Tibial nerve (tissue), 4 donors: ENCODE measurements at regions not wholly inside any gene's neighbourhood (a gene's known extent, or its start where the extent isn't known, plus 50 kb on each side); places are given as distances from the start of the nearest gene placed in this dataset.

Source experiments
- DNase-seq, 2 donors: peaks; one replicate each; pipeline ENCODE4 v3.0.0-alpha.2; 2019; ENCODE audit warnings: low spot score in 2 of 2
- H3K27ac ChIP-seq, 4 donors: fragments of 200-600 bp; sonication (generic) in 3 of 4; one replicate each; pipeline ENCODE4 v1.5.1; 2017 to 2019; ENCODE audit warnings: mild to moderate bottlenecking in 1 of 4
- H3K27me3 ChIP-seq, 2 donors: fragments of 200-600 bp; sonication (generic) in 1 of 2; one replicate each; pipeline versions ENCODE4 v1.5.1 to v1.6.0; 2017 to 2019
- H3K36me3 ChIP-seq, 3 donors: fragments of 200-600 bp; sonication (generic); one replicate each; pipeline ENCODE4 v1.5.1; 2018 to 2019
- H3K4me1 ChIP-seq, 4 donors: fragments of 200-600 bp; sonication (generic) in 3 of 4; one replicate each; pipeline ENCODE4 v1.5.1; 2017 to 2019
- H3K4me3 ChIP-seq, 4 donors: fragments of 200-600 bp; sonication (generic) in 3 of 4; one replicate each; pipeline ENCODE4 v1.5.1; 2017 to 2019; ENCODE audit warnings: mild to moderate bottlenecking in 1 of 4, moderate library complexity in 1 of 4
- H3K9me3 ChIP-seq, 4 donors: fragments of 200-600 bp; sonication (generic) in 3 of 4; one replicate each; pipeline ENCODE4 v1.5.1; 2017 to 2019
- CTCF ChIP-seq, 5 experiments: fragments of 200-600 bp in 3 of 5; fragments of 450-650 bp in 2 of 5; sonication (generic) in 3 of 5; IDR thresholded peaks; one replicate each; pipeline ENCODE4 v1.5.1; 2016 to 2019; ENCODE audit warnings: antibody characterized with exemption in 5 of 5, mild to moderate bottlenecking in 3 of 5, moderate library complexity in 2 of 5
- EP300 ChIP-seq, 2 donors: sonication (generic); formaldehyde crosslinking; IDR thresholded peaks; one replicate each; pipeline ENCODE4 v1.6.1; 2017; ENCODE audit warnings: antibody characterized with exemption in 2 of 2, mild to moderate bottlenecking in 1 of 2
- POLR2A ChIP-seq, 2 donors: fragments of 450-650 bp; IDR thresholded peaks; one replicate each; pipeline ENCODE4 v1.6.1; 2017; ENCODE audit warnings: antibody characterized with exemption in 2 of 2, mild to moderate bottlenecking in 2 of 2, moderate library complexity in 2 of 2
- WGBS, 2 donors: methylation state at CpG; one replicate each; pipeline ENCODE4 v1.1.5; 2018; 5-methylcytosine and 5-hydroxymethylcytosine counted together

- H3K27ac ChIP-seq, result peak overlapping the region in 2 of 4 donors; percentile 2 to 63
- no peaks in the 10 kb centered on the region for H3K9me3 ChIP-seq
- TF ChIP-seq POLR2A (IDR thresholded peaks at IDR 0.05) (no peak), CTCF (IDR thresholded peaks at IDR 0.05) (no peak), EP300 (IDR thresholded peaks at IDR 0.05) (peak in 1 of 2 donors; percentile 38)
- WGBS, 2 donors, result 56 to 72% methylated on average over 4 of the region's 4 CpGs
- peaks cover 0 to 21% (median 2%) of the 10 kb centered on the region in 4 donors for H3K4me1 ChIP-seq
- no peak overlapping the region for H3K4me3 ChIP-seq
- DNase-seq, result no peak
- H3K27me3 ChIP-seq, result no peaks in the 10 kb centered on the region
- no peaks in the 10 kb centered on the region for H3K36me3 ChIP-seq
Measured at GRCh38 chr12:95412482-95413311, 61.3 kb upstream of the METAP2 start.

- no peak for DNase-seq
- H3K4me3 ChIP-seq, result no peak overlapping the region
- H3K27ac ChIP-seq, result no peak overlapping the region
- H3K36me3 ChIP-seq, result no peaks in the 10 kb centered on the region
- H3K9me3 ChIP-seq, result no peaks in the 10 kb centered on the region
- no peaks in the 10 kb centered on the region for H3K27me3 ChIP-seq
- 79 to 82% methylated on average over 3 of the region's 3 CpGs for WGBS, 2 donors
- peaks cover 0 to 24% (median 2%) of the 10 kb centered on the region in 4 donors for H3K4me1 ChIP-seq
- TF ChIP-seq EP300 (IDR thresholded peaks at IDR 0.05), result no peak
- no peak for TF ChIP-seq POLR2A (IDR thresholded peaks at IDR 0.05)
- no peak for TF ChIP-seq CTCF (IDR thresholded peaks at IDR 0.05)
Measured at GRCh38 chr12:95413576-95413975, 60.4 kb upstream of the METAP2 start.

DNA sequence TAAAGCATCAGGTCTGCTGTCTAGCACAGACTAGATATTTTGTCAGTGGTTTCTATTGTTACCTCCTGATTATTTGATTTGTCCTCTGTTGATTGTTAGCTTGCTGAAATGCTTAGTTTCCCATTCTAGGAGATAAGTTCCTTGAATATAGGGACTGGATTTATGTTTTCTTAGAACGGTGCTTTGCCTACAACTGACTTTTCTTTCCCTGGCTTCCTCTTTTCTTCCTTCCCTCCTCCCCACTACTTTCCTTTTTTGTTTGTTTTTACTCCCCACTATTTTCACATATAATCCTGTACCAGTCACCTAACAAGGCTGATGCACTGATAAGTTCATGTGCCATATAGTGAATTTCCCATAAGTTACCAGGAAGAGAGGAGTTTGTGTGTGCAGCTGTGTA lies 58.5 kb upstream of the METAP2 start:
- no peak overlapping the region for H3K4me3 ChIP-seq
- no peaks in the 10 kb centered on the region for H3K36me3 ChIP-seq
- H3K27me3 ChIP-seq, result no peaks in the 10 kb centered on the region
- H3K4me1 ChIP-seq, result peaks cover 0 to 24% (median 2%) of the 10 kb centered on the region in 4 donors
- 57 to 60% methylated on average over 1 of the region's 1 CpG for WGBS, 2 donors
- H3K27ac ChIP-seq, result no peak overlapping the region
- no peak for DNase-seq
- TF ChIP-seq CTCF (IDR thresholded peaks at IDR 0.05) (no peak), EP300 (IDR thresholded peaks at IDR 0.05) (no peak), POLR2A (IDR thresholded peaks at IDR 0.05) (no peak)
- no peaks in the 10 kb centered on the region for H3K9me3 ChIP-seq

DNA sequence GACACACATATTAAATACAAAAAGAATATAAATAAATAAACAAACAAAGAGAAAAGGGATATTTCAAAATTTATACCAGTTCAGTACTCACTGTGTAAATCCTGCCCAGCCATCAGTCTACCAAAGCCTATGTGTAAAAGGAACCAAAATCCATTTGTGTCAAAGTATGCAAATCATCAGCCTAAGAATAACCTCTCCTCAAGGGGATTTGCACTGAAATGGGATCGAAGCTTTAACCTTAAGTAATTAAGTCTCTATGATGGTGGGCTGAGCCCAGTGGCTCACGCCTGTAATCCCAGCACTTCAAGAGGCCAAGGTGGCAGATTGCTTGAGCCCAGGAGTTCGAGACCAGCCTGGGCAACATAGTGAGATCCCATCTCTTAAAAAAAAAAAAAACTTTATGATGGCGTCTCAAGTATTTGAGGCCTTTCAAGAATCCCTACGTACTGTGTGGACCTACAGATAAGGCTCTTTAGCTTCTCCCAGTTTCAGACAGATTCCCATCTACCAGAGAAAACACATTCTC lies 57.8 kb upstream of the METAP2 start:
- no peaks in the 10 kb centered on the region for H3K9me3 ChIP-seq
- H3K36me3 ChIP-seq, result no peaks in the 10 kb centered on the region
- H3K27me3 ChIP-seq, result no peaks in the 10 kb centered on the region
- DNase-seq, result no peak
- H3K4me3 ChIP-seq, result no peak overlapping the region
- TF ChIP-seq CTCF (IDR thresholded peaks at IDR 0.05) (no peak), EP300 (IDR thresholded peaks at IDR 0.05) (no peak), POLR2A (IDR thresholded peaks at IDR 0.05) (no peak)
- H3K4me1 ChIP-seq, result peaks cover 0 to 24% (median 2%) of the 10 kb centered on the region in 4 donors
- no peak overlapping the region for H3K27ac ChIP-seq
- 77 to 79% methylated on average over 5 of the region's 5 CpGs for WGBS, 2 donors

- DNase-seq, result no peak
- Histone ChIP-seq H3K4me1 (peaks cover 0 to 21% (median 2%) of the 10 kb centered on the region in 4 donors), H3K27me3 (no peaks in the 10 kb centered on the region), H3K27ac (peak overlapping the region in 1 of 4 donors; percentile 15), H3K9me3 (no peaks in the 10 kb centered on the region), H3K36me3 (no peaks in the 10 kb centered on the region), H3K4me3 (no peak overlapping the region)
- 77 to 82% methylated on average over 2 of the region's 2 CpGs for WGBS, 2 donors
- TF ChIP-seq EP300 (IDR thresholded peaks at IDR 0.05) (no peak), CTCF (IDR thresholded peaks at IDR 0.05) (no peak), POLR2A (IDR thresholded peaks at IDR 0.05) (no peak)
Measured at GRCh38 chr12:95417372-95417771, 56.6 kb upstream of the METAP2 start.
